GM12878 (cell line): ENCODE measurements at regions not wholly inside any gene's neighbourhood (a gene's known extent, or its start where the extent isn't known, plus 50 kb on each side); places are given as distances from the start of the nearest gene placed in this dataset.

Experiments used
- ATAC-seq: fragments of 200-7000 bp; cut with Tn5 transposase; 3 replicates; pipeline ENCODE4 v1.9.1; 2020; ENCODE audit warnings: mild to moderate bottlenecking, moderate library complexity
- BruUV-seq: library from RNA; stranded (reverse); fragments of 400-500 nt; replicated peaks from 2 replicates; lab custom pipeline; 2021; lab: Mats Ljungman, UMichigan
- CTCF ChIA-PET: fragments of 300-600 bp; sonication (Branson Sonifier 250); formaldehyde crosslinking; extraction: SDS; loops from one replicate; lab custom pipeline; 2021; ENCODE audit warnings: inconsistent platforms; lab: Yijun Ruan, JAX
- POLR2A ChIA-PET: fragments of 350-600 bp; formaldehyde crosslinking; extraction: SDS; loops from one replicate; lab custom pipeline; 2021; ENCODE audit warnings: inconsistent platforms; lab: Charles Lee
- RAD21 ChIA-PET: fragments of 300-600 bp; sonication (Branson Sonifier 250); formaldehyde crosslinking; loops from one replicate; lab custom pipeline; 2023; ENCODE audit warnings: antibody characterized with exemption; ENCODE audit not compliant: unreplicated experiment; lab: Charles Lee
- SMC1A ChIA-PET: fragments of 300-600 bp; sonication (Branson Sonifier 250); formaldehyde crosslinking; loops from one replicate; lab custom pipeline; 2023; ENCODE audit not compliant: unreplicated experiment, uncharacterized antibody; lab: Charles Lee
- DNase-seq: peaks from one replicate; pipeline ENCODE4 v3.0.0-alpha.2; 2011; ENCODE audit warnings: low read depth, low spot score
- FAIRE-seq: peaks from 3 replicates; lab custom pipeline; 2011; peaks lifted over from hg19 to GRCh38; lab: Jason Lieb, UNC
- H2AFZ ChIP-seq: 2 replicates; pipeline ENCODE4 v1.6.0; 2011; ENCODE audit warnings: low read depth, low read length, control low read depth; ENCODE audit not compliant: control insufficient read depth
- H3K27ac ChIP-seq: 2 replicates; pipeline ENCODE4 v1.5.1; 2011; ENCODE audit warnings: control low read depth; ENCODE audit not compliant: control insufficient read depth, insufficient read depth
- H3K27me3 ChIP-seq, 2 experiments: replicated peaks in 1 of 2; 2 replicates each; pipeline versions ENCODE4 v1.6.0 to v1.6.1; 2011; ENCODE audit warnings: low read length in 1 of 2; ENCODE audit not compliant: control insufficient read depth in 2 of 2, insufficient read depth in 2 of 2
- H3K36me3 ChIP-seq, 2 experiments: 2 replicates each; pipeline ENCODE4 v1.5.1; 2011; ENCODE audit warnings: low read length in 1 of 2; ENCODE audit not compliant: control insufficient read depth in 2 of 2, insufficient read depth in 2 of 2
- H3K4me1 ChIP-seq: 2 replicates; pipeline ENCODE4 v1.6.1; 2011; ENCODE audit warnings: mild to moderate bottlenecking, low read length, moderate library complexity, mixed read lengths; ENCODE audit not compliant: control insufficient read depth, insufficient read depth
- H3K4me2 ChIP-seq: 2 replicates; pipeline ENCODE4 v1.6.0; 2011; ENCODE audit warnings: control low read depth; ENCODE audit not compliant: control insufficient read depth, insufficient read depth
- H3K4me3 ChIP-seq: fragments of 200-600 bp; sonication (generic); 2 replicates; pipeline ENCODE4 v1.5.1; 2016
- H3K79me2 ChIP-seq: 2 replicates; pipeline ENCODE4 v1.6.0; 2011; ENCODE audit warnings: low read length; ENCODE audit not compliant: control insufficient read depth, insufficient read depth
- H3K9ac ChIP-seq: 2 replicates; pipeline ENCODE4 v1.8.0; 2011; ENCODE audit warnings: low read length, control low read depth, mixed read lengths; ENCODE audit not compliant: control insufficient read depth, insufficient read depth
- H3K9me3 ChIP-seq: replicated peaks from 3 replicates; pipeline ENCODE4 v1.5.1; 2011; ENCODE audit warnings: mild to moderate bottlenecking, low read length; ENCODE audit not compliant: control insufficient read depth, insufficient read depth
- H4K20me1 ChIP-seq: 2 replicates; pipeline ENCODE4 v1.6.0; 2011; ENCODE audit not compliant: control insufficient read depth, insufficient read depth
- BCL11A ChIP-seq: IDR thresholded peaks from 2 replicates; pipeline ENCODE4 v1.6.1; 2011; ENCODE audit warnings: low read depth, low read length
- CBX5 ChIP-seq: sonication (generic); IDR thresholded peaks from 2 replicates; pipeline ENCODE4 v1.6.1; 2016; ENCODE audit warnings: low read depth, moderate library complexity, mild to moderate bottlenecking, inconsistent platforms
- HDAC2 ChIP-seq: fragments of 200-600 bp; sonication (generic); IDR thresholded peaks from 2 replicates; pipeline ENCODE4 v1.6.1; 2017
- HDGF ChIP-seq: fragments of 450-650 bp; IDR thresholded peaks from 2 replicates; pipeline ENCODE4 v1.6.1; 2016; ENCODE audit warnings: antibody characterized with exemption
- NRF1 ChIP-seq: conservative IDR thresholded peaks from 2 replicates; pipeline ENCODE4 v1.6.1; 2011; ENCODE audit warnings: mild to moderate bottlenecking, low read depth, low read length, improper control_type of control experiment
- SIX5 ChIP-seq: IDR thresholded peaks from 2 replicates; pipeline ENCODE4 v1.6.1; 2011; ENCODE audit warnings: mild to moderate bottlenecking, low read depth, low read length, moderate library complexity; ENCODE audit not compliant: severe bottlenecking
- SMAD1 ChIP-seq: fragments of 450-650 bp; IDR thresholded peaks from 2 replicates; pipeline ENCODE4 v1.6.1; 2018; ENCODE audit warnings: mild to moderate bottlenecking, low read depth; ENCODE audit not compliant: partially characterized antibody
- SREBF2 ChIP-seq: IDR thresholded peaks from 2 replicates; pipeline ENCODE4 v1.6.1; 2012; ENCODE audit warnings: mild to moderate bottlenecking, low read length
- TARDBP ChIP-seq: IDR thresholded peaks from 2 replicates; pipeline ENCODE4 v1.6.1; 2016; ENCODE audit warnings: borderline replicate concordance
- YBX1 ChIP-seq: fragments of 450-650 bp; IDR thresholded peaks from 2 replicates; pipeline ENCODE4 v1.6.1; 2016; ENCODE audit warnings: antibody characterized with exemption
- ZNF274 ChIP-seq: IDR thresholded peaks from one replicate; pipeline ENCODE4 v1.8.0; 2011; ENCODE audit not compliant: insufficient read length, insufficient read depth
- WGBS: methylation state at CpG from one replicate; pipeline ENCODE4 v1.1.6; 2016; ENCODE audit warnings: low lambda C conversion rate; ENCODE audit not compliant: insufficient replicate concordance, insufficient coverage; ENCODE audit errors: missing lambda C conversion rate; 5-methylcytosine and 5-hydroxymethylcytosine counted together
- in situ Hi-C: fragments of 300-500 bp; cut with MboI; formaldehyde crosslinking; loops from 9 replicates; pipeline ENCODE4 v1.14.3; 2018; ENCODE audit warnings: mixed read lengths
- intact Hi-C: fragments of 100-400 bp; cut with micrococcal nuclease; formaldehyde crosslinking; loops from one replicate; pipeline ENCODE4 v1.14.2; 2022; ENCODE audit not compliant: unreplicated experiment
- TF ChIP-seq, protein P1 (sequence below): fragments of 150-350 bp; IDR thresholded peaks from 2 replicates; pipeline ENCODE4 v1.6.1; 2016; ENCODE audit warnings: low read depth, low read length
- TF ChIP-seq, protein P2 (sequence below): fragments of 450-650 bp; IDR thresholded peaks from 2 replicates; pipeline ENCODE4 v1.6.1; 2017; ENCODE audit warnings: mild to moderate bottlenecking
- TF ChIP-seq, protein P3 (sequence below): IDR thresholded peaks from 2 replicates; pipeline ENCODE4 v1.6.1; 2012; ENCODE audit warnings: improper control_type of control experiment, low read depth, low read length; ENCODE audit not compliant: insufficient replicate concordance

DNA sequence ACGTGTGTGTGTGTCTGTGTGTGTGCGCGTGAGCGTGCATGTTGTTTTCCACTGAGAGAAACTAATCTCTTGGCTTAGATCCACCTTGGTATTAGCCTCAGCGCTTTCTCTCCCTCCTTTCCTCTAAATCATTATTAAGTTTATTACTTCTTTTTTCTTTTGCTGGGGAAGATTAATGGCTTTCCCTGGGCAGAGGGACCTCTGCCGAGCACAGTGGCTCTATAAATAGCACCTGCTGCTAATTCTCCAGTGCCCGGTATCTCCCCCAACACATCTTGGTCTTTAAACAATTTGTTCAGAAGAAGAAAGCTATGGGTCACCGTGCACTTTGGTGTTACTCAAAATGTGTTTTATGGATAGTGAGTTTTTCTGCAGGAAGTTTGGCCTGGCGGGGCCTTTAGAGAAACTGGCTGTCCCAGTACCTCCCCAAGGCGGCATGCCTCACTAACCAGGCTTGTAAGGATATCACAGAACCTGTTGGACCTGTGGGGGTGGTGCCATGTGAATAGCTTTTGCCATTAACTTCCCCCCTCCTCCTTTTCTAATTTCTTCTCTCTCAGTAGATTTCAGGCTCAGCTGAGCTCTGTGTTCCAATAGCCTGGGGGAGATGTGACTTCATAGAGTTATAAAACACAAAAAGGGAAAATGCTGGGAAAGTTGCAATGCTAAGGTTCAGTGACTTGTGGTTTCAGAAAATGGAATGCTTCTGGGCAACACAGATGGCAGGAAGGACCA lies 70.1 kb upstream of the RAB11FIP2 start:
- WGBS, result 42% methylated on average over 10 of the region's 10 CpGs
- ChIA-PET POLR2A (no interaction called here), RAD21 (interaction anchor here (1.0 kb wide), 1 partner anchor 89 kb away, joined by 3 read pairs; no protein-coding TSS in a partner anchor), CTCF (no interaction called here), SMC1A (no interaction called here)
- DNase-seq, result no peak
- Histone ChIP-seq H3K9ac (no peak overlapping the region), H3K4me3 (no peak overlapping the region), H3K4me2 (no peak overlapping the region), H3K4me1 (no peaks in the 10 kb centered on the region), H4K20me1 (no peaks in the 10 kb centered on the region), H3K27me3 (no peaks in the 10 kb centered on the region; a peak in 1 of 4 replicates), H3K79me2 (no peaks in the 10 kb centered on the region), H3K9me3 (no peaks in the 10 kb centered on the region), H3K27ac (no peak overlapping the region), H3K36me3 (no peaks in the 10 kb centered on the region), H2AFZ (no peak overlapping the region)
- ATAC-seq, result no peak
- no TSS peak for BruUV-seq
- no peak for FAIRE-seq
- intact Hi-C loops (no loop called here), in situ Hi-C loops (no loop called here)
- TF ChIP-seq HDAC2, result no peak
- TF ChIP-seq ZNF274, result no peak
- TF ChIP-seq YBX1, result no peak
- no peak for TF ChIP-seq TARDBP
- no peak for TF ChIP-seq SREBF2
- TF ChIP-seq, protein P1, sequence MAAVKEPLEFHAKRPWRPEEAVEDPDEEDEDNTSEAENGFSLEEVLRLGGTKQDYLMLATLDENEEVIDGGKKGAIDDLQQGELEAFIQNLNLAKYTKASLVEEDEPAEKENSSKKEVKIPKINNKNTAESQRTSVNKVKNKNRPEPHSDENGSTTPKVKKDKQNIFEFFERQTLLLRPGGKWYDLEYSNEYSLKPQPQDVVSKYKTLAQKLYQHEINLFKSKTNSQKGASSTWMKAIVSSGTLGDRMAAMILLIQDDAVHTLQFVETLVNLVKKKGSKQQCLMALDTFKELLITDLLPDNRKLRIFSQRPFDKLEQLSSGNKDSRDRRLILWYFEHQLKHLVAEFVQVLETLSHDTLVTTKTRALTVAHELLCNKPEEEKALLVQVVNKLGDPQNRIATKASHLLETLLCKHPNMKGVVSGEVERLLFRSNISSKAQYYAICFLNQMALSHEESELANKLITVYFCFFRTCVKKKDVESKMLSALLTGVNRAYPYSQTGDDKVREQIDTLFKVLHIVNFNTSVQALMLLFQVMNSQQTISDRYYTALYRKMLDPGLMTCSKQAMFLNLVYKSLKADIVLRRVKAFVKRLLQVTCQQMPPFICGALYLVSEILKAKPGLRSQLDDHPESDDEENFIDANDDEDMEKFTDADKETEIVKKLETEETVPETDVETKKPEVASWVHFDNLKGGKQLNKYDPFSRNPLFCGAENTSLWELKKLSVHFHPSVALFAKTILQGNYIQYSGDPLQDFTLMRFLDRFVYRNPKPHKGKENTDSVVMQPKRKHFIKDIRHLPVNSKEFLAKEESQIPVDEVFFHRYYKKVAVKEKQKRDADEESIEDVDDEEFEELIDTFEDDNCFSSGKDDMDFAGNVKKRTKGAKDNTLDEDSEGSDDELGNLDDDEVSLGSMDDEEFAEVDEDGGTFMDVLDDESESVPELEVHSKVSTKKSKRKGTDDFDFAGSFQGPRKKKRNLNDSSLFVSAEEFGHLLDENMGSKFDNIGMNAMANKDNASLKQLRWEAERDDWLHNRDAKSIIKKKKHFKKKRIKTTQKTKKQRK, result no peak
- no peak for TF ChIP-seq SMAD1
- no peak for TF ChIP-seq BCL11A
- no peak for TF ChIP-seq SIX5
- TF ChIP-seq, protein P2, sequence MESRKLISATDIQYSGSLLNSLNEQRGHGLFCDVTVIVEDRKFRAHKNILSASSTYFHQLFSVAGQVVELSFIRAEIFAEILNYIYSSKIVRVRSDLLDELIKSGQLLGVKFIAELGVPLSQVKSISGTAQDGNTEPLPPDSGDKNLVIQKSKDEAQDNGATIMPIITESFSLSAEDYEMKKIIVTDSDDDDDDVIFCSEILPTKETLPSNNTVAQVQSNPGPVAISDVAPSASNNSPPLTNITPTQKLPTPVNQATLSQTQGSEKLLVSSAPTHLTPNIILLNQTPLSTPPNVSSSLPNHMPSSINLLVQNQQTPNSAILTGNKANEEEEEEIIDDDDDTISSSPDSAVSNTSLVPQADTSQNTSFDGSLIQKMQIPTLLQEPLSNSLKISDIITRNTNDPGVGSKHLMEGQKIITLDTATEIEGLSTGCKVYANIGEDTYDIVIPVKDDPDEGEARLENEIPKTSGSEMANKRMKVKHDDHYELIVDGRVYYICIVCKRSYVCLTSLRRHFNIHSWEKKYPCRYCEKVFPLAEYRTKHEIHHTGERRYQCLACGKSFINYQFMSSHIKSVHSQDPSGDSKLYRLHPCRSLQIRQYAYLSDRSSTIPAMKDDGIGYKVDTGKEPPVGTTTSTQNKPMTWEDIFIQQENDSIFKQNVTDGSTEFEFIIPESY, result no peak
- no peak for TF ChIP-seq HDGF
- no peak for TF ChIP-seq NRF1
- TF ChIP-seq, protein P3, sequence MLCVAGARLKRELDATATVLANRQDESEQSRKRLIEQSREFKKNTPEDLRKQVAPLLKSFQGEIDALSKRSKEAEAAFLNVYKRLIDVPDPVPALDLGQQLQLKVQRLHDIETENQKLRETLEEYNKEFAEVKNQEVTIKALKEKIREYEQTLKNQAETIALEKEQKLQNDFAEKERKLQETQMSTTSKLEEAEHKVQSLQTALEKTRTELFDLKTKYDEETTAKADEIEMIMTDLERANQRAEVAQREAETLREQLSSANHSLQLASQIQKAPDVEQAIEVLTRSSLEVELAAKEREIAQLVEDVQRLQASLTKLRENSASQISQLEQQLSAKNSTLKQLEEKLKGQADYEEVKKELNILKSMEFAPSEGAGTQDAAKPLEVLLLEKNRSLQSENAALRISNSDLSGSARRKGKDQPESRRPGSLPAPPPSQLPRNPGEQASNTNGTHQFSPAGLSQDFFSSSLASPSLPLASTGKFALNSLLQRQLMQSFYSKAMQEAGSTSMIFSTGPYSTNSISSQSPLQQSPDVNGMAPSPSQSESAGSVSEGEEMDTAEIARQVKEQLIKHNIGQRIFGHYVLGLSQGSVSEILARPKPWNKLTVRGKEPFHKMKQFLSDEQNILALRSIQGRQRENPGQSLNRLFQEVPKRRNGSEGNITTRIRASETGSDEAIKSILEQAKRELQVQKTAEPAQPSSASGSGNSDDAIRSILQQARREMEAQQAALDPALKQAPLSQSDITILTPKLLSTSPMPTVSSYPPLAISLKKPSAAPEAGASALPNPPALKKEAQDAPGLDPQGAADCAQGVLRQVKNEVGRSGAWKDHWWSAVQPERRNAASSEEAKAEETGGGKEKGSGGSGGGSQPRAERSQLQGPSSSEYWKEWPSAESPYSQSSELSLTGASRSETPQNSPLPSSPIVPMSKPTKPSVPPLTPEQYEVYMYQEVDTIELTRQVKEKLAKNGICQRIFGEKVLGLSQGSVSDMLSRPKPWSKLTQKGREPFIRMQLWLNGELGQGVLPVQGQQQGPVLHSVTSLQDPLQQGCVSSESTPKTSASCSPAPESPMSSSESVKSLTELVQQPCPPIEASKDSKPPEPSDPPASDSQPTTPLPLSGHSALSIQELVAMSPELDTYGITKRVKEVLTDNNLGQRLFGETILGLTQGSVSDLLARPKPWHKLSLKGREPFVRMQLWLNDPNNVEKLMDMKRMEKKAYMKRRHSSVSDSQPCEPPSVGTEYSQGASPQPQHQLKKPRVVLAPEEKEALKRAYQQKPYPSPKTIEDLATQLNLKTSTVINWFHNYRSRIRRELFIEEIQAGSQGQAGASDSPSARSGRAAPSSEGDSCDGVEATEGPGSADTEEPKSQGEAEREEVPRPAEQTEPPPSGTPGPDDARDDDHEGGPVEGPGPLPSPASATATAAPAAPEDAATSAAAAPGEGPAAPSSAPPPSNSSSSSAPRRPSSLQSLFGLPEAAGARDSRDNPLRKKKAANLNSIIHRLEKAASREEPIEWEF, result no peak
- no peak for TF ChIP-seq CBX5
